ENCODE measurements at regions not wholly inside any gene's neighbourhood (a gene's known extent, or its start where the extent isn't known, plus 50 kb on each side); places are given as distances from the start of the nearest gene placed in this dataset.

GRCh38 chr2:234597576-234597861 is 100.6 kb upstream of the ARL4C start:
- CTCF ChIA-PET = interaction anchor here (1.1 kb wide), 1 partner anchor 47 kb away, joined by 3 read pairs; no protein-coding TSS in a partner anchor
- Histone ChIP-seq H3K27ac (no peak overlapping the region), H3K9me3 (no peaks in the 10 kb centered on the region), H3K4me2 (no peak overlapping the region), H3K4me1 (no peaks in the 10 kb centered on the region), H3K4me3 (no peak overlapping the region)
- TF ChIP-seq ZSCAN20 (CRISPR knock-in tag; IDR thresholded peaks at IDR 0.05) (no peak), ZC3H11A (IDR thresholded peaks at IDR 0.05) (no peak), USF2 (IDR thresholded peaks at IDR 0.05) (no peak), PHF8 (IDR thresholded peaks at IDR 0.05; ENCODE audit: borderline replicate concordance, low read depth) (no peak), MAZ (IDR thresholded peaks at IDR 0.05; ENCODE audit: borderline replicate concordance, low read depth, low read length) (no peak)
- 93% methylated on average over 6 of the region's 6 CpGs for WGBS (ENCODE audit: missing lambda C conversion rate)
- ATAC-seq = no peak
- FAIRE-seq = no peak
- POLR2A ChIA-PET = no interaction called here
- DNase-seq (ENCODE audit: low read depth in 1 of 2, low spot score in 1 of 2) = no peak

- H3K27ac ChIP-seq = no peak overlapping the region
- H3K4me3 ChIP-seq = no peak overlapping the region
- no peaks in the 10 kb centered on the region for H3K9me3 ChIP-seq
- 70% methylated on average over 10 of the region's 12 CpGs for WGBS (ENCODE audit: missing lambda C conversion rate)
- TF ChIP-seq JUN (IDR thresholded peaks at IDR 0.05) (no peak), NPAS2 (CRISPR knock-in tag; IDR thresholded peaks at IDR 0.05; ENCODE audit: borderline replicate concordance) (no peak)
- H3K4me2 ChIP-seq = no peak overlapping the region
- ATAC-seq = no peak
- ChIA-PET POLR2A (no interaction called here), CTCF (interaction anchor here (1.1 kb wide), 1 partner anchor 46 kb away, joined by 3 read pairs; no protein-coding TSS in a partner anchor)
- no peaks in the 10 kb centered on the region for H3K4me1 ChIP-seq
- no peak for DNase-seq (ENCODE audit: low read depth in 1 of 2, low spot score in 1 of 2)
- FAIRE-seq = no peak
These were observed 100.1 kb upstream of the ARL4C start for GRCh38 chr2:234596696-234597575.

- no peak for FAIRE-seq
- WGBS (ENCODE audit: missing lambda C conversion rate) = 65% methylated on average over 3 of the region's 3 CpGs
- ATAC-seq = no peak
- CTCF ChIA-PET = no interaction called here
- POLR2A ChIA-PET = no interaction called here
- DNase-seq (ENCODE audit: low read depth in 1 of 2, low spot score in 1 of 2) = no peak
- Histone ChIP-seq H3K9me3 (no peaks in the 10 kb centered on the region), H3K4me3 (no peak overlapping the region), H3K4me1 (no peaks in the 10 kb centered on the region), H3K27ac (no peak overlapping the region), H3K4me2 (no peak overlapping the region)
- TF ChIP-seq CEBPB (IDR thresholded peaks at IDR 0.05) (no peak), MAZ (IDR thresholded peaks at IDR 0.05; ENCODE audit: borderline replicate concordance, low read depth, low read length) (no peak), RARB (CRISPR knock-in tag; IDR thresholded peaks at IDR 0.05) (no peak), HES2 (IDR thresholded peaks at IDR 0.05) (no peak), FOSL2 (IDR thresholded peaks at IDR 0.05) (no peak), FOSL2 (CRISPR knock-in tag; IDR thresholded peaks at IDR 0.05) (no peak), NPAS2 (CRISPR knock-in tag; IDR thresholded peaks at IDR 0.05; ENCODE audit: borderline replicate concordance) (no peak), KDM5A (IDR thresholded peaks at IDR 0.05) (no peak)
These were observed 98.9 kb upstream of the ARL4C start for GRCh38 chr2:234595829-234596228.

GRCh38 chr2:234594715-234595114 is 97.8 kb upstream of the ARL4C start:
- no peak for DNase-seq (ENCODE audit: low read depth in 1 of 2, low spot score in 1 of 2)
- ChIA-PET CTCF (interaction anchor here (0.9 kb wide), 1 partner anchor 21 kb away, joined by 3 read pairs; no protein-coding TSS in a partner anchor), POLR2A (no interaction called here)
- 85% methylated on average over 5 of the region's 5 CpGs for WGBS (ENCODE audit: missing lambda C conversion rate)
- Histone ChIP-seq H3K9me3 (no peaks in the 10 kb centered on the region), H3K27ac (no peak overlapping the region), H3K4me2 (no peak overlapping the region), H3K4me1 (no peaks in the 10 kb centered on the region), H3K4me3 (no peak overlapping the region)
- no peak for ATAC-seq
- FAIRE-seq = no peak
- TF ChIP-seq ESRRA (IDR thresholded peaks at IDR 0.05; ENCODE audit: borderline replicate concordance, low read length) (no peak), RNF2 (IDR thresholded peaks at IDR 0.05; ENCODE audit: borderline replicate concordance, low read depth) (no peak), MAZ (IDR thresholded peaks at IDR 0.05; ENCODE audit: borderline replicate concordance, low read depth, low read length) (no peak), SMC3 (IDR thresholded peaks at IDR 0.05) (no peak), RAD21 (conservative IDR thresholded peaks at IDR 0.05 in 1 of 2, IDR thresholded peaks at IDR 0.05 in 1 of 2) (no peak), ZSCAN20 (CRISPR knock-in tag; IDR thresholded peaks at IDR 0.05) (no peak), BCL3 (IDR thresholded peaks at IDR 0.05) (no peak), KDM1A (IDR thresholded peaks at IDR 0.05; ENCODE audit: low read depth) (no peak), ZNF302 (CRISPR knock-in tag; IDR thresholded peaks at IDR 0.05) (no peak), MAFK (IDR thresholded peaks at IDR 0.05; ENCODE audit: partially characterized antibody) (no peak), E2F6 (IDR thresholded peaks at IDR 0.05; ENCODE audit: borderline replicate concordance, low read depth) (no peak), CHD4 (IDR thresholded peaks at IDR 0.05; ENCODE audit: borderline replicate concordance) (no peak), HDAC2 (IDR thresholded peaks at IDR 0.05) (no peak), KDM5A (IDR thresholded peaks at IDR 0.05) (no peak), NFE2L2 (conservative IDR thresholded peaks at IDR 0.05; ENCODE audit: low read length) (no peak), HOXB13 (CRISPR knock-in tag; IDR thresholded peaks at IDR 0.05; ENCODE audit: low read depth) (no peak), NR3C1 (IDR thresholded peaks at IDR 0.05) (no peak), CHD2 (IDR thresholded peaks at IDR 0.05; ENCODE audit: low read length, partially characterized antibody) (no peak), POLR2AphosphoS2 (conservative IDR thresholded peaks at IDR 0.05; ENCODE audit: low read length) (no peak)
